ENCODE measurements at regions not wholly inside any gene's neighbourhood (a gene's known extent, or its start where the extent isn't known, plus 50 kb on each side); places are given as distances from the start of the nearest gene placed in this dataset.
"Not testable (repeated sequence)": the region's sequence is repeated elsewhere in the genome, so short reads cannot be mapped to it uniquely, and the experiment has no call there.

- DNase-seq, result peak; percentile 33
- in situ Hi-C loops (cut with MboI; ENCODE audit: low pct_unique_long_range_greater_than_20kb, low sequenced_read_pairs), result no loop called here
Observed at GRCh38 chr10:84613336-84614021, 285.1 kb downstream of the CCSER2 start.

DNA sequence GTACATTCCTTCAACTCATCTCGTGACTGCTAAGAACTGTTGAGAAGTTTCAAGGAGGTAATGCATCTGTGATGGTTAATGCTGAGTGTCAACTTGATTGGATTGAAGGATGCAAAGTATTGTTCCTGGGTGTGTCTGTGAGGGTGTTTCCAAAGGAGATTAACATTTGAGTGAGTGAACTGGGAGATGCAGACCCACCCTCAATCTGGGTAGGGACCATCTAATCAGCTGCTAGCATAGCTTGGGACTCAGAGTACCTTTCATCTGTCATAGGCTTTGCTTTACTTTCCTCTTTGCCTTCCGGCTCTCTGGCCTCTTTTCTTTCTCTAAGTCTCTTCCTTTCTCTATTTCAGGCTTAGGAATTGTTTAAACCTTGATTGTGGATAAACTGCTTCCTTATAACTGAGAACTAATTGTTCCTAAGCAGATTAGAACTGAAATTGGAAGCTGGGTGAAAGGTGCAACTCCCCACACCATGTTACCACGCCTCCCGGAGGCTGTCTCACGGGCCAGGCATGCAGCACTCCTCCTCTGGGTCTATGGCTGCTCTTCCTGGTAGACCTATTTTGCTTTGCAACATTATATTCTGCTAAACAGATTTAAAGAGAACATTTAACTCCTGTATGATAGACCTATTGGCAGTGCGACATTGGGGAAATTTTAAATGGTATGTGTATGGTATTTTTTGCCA, 298.2 kb downstream of the CCSER2 start:
- DNase-seq, result no peak
- in situ Hi-C loops (cut with MboI; ENCODE audit: low pct_unique_long_range_greater_than_20kb, low sequenced_read_pairs), result no loop called here

DNA sequence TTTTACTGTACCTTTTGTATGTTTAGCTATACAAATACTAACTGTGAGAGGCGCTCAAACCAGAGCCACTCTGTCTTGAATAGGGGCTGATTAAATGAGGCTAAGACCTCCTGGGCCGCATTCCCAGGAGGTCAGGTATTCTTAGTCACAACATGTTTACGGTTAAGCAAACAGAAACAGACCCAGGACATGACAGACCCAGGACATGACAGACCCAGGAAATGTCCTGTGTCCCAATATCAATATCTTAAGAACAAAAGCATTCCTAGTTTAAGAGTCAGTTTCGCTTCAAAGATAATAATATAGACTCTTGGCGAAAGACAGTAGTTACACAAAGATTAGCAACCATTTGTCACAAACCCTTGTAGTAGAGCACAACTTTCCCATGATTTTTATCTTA, 304.5 kb downstream of the CCSER2 start:
- no peak for DNase-seq
- in situ Hi-C loops (cut with MboI; ENCODE audit: low pct_unique_long_range_greater_than_20kb, low sequenced_read_pairs), result no loop called here

GRCh38 chr10:84634636-84635035, 306.2 kb downstream of the CCSER2 start:
- DNase-seq, result no peak
- in situ Hi-C loops (cut with MboI; ENCODE audit: low pct_unique_long_range_greater_than_20kb, low sequenced_read_pairs), result no loop called here

DNA sequence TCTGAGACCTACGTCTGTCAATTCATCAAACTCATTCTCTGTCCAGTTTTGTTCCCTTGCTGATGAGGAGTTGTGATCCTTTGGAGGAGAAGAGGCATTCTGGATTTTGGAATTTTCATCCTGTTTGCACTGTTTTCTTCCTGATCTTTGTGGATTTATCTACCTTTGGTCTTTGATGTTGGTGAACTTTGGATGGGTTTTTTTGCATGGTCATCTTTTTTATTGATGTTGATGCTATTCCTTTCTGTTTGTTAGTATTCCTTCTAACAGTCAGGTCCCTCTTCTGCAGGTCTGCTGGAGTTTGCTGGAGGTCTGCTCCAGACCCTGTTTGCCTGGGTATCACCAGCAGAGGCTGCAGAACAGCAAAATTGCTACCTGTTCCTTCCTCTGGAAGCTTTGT, 322.2 kb downstream of the CCSER2 start:
- DNase-seq; in situ Hi-C loops (cut with MboI; ENCODE audit: low pct_unique_long_range_greater_than_20kb, low sequenced_read_pairs): not testable (repeated sequence)

- DNase-seq, result peak; percentile 19
- in situ Hi-C loops (cut with MboI; ENCODE audit: low pct_unique_long_range_greater_than_20kb, low sequenced_read_pairs), result no loop called here
Observed at GRCh38 chr10:84654671-84655070, 326.3 kb downstream of the CCSER2 start.

- in situ Hi-C loops (cut with MboI; ENCODE audit: low pct_unique_long_range_greater_than_20kb, low sequenced_read_pairs), result no loop called here
- DNase-seq, result no peak
Observed at GRCh38 chr10:84659027-84659426, 330.6 kb downstream of the CCSER2 start.

- no peak for DNase-seq
- in situ Hi-C loops (cut with MboI; ENCODE audit: low pct_unique_long_range_greater_than_20kb, low sequenced_read_pairs), result no loop called here
Observed at GRCh38 chr10:84659497-84660439, 331.4 kb downstream of the CCSER2 start.

DNA sequence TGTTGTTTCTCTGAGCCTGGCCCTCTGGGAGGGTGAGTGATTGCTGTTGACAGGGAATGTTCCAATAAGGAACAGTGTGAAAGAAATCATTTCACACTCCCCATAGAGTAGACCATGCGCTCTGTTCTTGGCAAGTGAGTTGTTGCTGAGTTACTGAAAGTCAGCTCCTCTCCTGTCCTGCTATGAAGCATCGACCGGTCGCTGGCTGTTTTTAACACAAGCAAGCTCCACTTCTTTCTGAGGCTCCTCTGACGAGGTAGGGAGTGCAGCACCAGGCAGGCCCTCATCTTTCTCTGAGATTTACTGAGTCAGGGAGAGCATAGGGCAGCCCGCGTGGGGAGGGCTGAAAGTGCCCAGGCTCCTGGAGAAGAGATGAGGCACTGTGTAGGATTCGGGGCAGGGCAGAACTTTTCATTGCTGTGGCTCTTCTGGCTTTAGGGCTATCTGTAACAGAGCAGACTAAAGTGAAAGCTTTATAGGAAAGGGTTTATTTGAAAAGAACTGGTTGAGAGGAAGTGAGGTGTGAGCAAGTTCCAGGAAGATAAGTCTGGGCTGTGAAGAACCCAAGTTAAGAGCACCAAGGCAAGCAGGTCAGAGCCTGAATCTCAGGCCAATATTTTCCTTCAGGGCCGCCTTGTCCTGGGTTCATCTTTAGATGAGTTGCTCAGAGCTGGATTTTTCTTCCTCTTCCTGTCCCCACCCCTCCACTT, 332.2 kb downstream of the CCSER2 start:
- in situ Hi-C loops (cut with MboI; ENCODE audit: low pct_unique_long_range_greater_than_20kb, low sequenced_read_pairs), result no loop called here
- DNase-seq, result no peak

GRCh38 chr10:84665211-84665610, 336.8 kb downstream of the CCSER2 start:
- DNase-seq, result no peak
- in situ Hi-C loops (cut with MboI; ENCODE audit: low pct_unique_long_range_greater_than_20kb, low sequenced_read_pairs), result no loop called here

GRCh38 chr10:84665883-84666463, 337.6 kb downstream of the CCSER2 start:
- in situ Hi-C loops (cut with MboI; ENCODE audit: low pct_unique_long_range_greater_than_20kb, low sequenced_read_pairs), result no loop called here
- peak; percentile 47 for DNase-seq

- in situ Hi-C loops (cut with MboI; ENCODE audit: low pct_unique_long_range_greater_than_20kb, low sequenced_read_pairs), result no loop called here
- no peak for DNase-seq
Observed at GRCh38 chr10:84668186-84668763, 339.9 kb downstream of the CCSER2 start.

DNA sequence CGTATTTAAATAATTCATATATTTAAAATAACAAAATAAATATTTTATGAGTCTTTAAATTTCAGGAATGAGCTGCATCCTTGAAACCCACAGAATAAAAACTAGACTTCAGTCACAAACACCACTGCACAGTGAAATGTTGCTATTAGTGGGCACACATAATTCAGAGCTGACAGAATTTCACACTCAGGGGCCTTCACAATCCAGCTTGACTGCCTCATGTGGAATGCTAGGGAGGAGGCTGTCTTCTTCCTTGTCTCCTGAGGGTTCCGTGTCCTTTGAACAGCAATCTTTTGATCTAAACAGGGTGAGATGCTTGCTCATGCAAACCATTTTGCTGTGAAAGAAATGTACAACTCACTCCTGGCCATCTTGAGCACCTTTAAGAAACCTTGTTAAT, 346.7 kb downstream of the CCSER2 start:
- no peak for DNase-seq
- in situ Hi-C loops (cut with MboI; ENCODE audit: low pct_unique_long_range_greater_than_20kb, low sequenced_read_pairs), result no loop called here

DNA sequence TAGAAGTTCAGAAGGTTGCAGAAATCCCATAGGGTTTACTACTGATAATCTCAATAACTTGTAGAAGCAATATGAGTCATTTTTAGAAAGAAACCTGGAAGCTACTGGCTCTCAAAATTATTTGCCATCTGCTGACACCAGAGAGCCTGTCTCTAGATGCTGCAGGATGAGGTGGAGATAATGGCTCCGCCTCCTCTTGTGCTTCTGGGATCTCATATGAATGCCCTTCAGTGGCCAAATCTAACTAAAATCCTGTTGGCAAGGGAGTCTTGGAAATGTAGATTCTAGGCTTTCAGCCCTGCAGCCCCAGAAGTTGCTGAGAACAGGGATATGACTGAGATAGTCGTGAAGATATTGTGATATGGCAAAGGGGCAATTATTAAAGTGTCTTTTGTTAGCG, 348.1 kb downstream of the CCSER2 start:
- in situ Hi-C loops (cut with MboI; ENCODE audit: low pct_unique_long_range_greater_than_20kb, low sequenced_read_pairs), result no loop called here
- no peak for DNase-seq

DNA sequence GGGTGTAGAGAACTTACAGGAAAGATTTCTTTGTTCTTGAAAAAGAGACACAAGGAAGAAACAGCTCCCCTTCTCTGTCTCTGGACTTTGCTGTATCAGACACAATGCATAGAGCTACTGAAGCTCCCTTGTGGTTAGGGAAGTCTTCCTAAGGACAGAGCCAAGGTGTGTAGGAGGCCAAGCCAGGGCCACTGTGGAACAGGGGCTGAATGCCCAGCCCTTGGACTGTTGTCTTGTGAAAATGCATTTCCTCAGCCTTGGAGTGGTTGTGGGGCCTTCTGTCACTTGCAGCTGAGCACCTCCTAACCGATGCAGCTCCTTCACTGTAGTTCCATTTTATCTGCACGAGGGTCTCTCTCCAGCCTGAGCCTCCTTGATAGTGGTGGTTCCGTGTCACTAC, 353.4 kb downstream of the CCSER2 start:
- no peak for DNase-seq
- in situ Hi-C loops (cut with MboI; ENCODE audit: low pct_unique_long_range_greater_than_20kb, low sequenced_read_pairs), result no loop called here

- no peak for DNase-seq
- in situ Hi-C loops (cut with MboI; ENCODE audit: low pct_unique_long_range_greater_than_20kb, low sequenced_read_pairs), result no loop called here
Observed at GRCh38 chr10:84683550-84683949, 355.2 kb downstream of the CCSER2 start.

GRCh38 chr10:84683980-84684740, 355.8 kb downstream of the CCSER2 start:
- in situ Hi-C loops (cut with MboI; ENCODE audit: low pct_unique_long_range_greater_than_20kb, low sequenced_read_pairs), result no loop called here
- DNase-seq, result no peak

DNA sequence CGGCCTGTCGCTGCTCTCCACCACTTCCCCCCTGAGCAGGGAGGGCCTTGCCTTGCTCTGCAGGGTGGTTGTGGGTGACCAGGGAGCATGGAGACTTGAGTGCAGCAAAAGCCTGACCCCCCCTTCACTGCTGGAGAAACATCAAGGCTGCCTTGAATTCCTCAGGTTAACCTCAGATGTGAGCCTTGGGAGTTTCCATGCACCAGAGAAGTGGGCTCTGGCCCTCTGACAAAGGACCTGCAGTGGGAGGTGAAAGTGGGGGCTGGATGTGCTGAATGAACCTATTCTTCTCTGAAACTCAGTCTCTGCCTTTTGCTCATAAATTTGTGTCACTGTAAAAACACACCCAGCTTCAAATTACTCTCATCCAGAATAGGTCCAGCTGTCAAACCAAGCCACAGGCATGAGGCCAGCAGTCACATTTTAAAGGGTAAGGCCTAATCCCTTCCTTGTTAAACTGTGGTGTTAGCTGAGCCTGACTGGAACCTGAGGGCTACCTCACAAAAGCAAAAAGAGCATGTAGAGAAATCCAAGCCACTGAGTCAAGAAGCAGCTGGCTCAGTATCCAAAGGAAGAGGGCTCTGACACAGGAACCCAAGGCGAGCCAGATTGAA, 356.8 kb downstream of the CCSER2 start:
- no peak for DNase-seq

More for the DNA sequence above, 356.8 kb downstream of the CCSER2 start:
- in situ Hi-C loops (cut with MboI; ENCODE audit: low pct_unique_long_range_greater_than_20kb, low sequenced_read_pairs), result no loop called here
